ENCODE measurements at regions not wholly inside any gene's neighbourhood (a gene's known extent, or its start where the extent isn't known, plus 50 kb on each side); places are given as distances from the start of the nearest gene placed in this dataset.
"Not testable (repeated sequence)": the region's sequence is repeated elsewhere in the genome, so short reads cannot be mapped to it uniquely, and the experiment has no call there.

DNA sequence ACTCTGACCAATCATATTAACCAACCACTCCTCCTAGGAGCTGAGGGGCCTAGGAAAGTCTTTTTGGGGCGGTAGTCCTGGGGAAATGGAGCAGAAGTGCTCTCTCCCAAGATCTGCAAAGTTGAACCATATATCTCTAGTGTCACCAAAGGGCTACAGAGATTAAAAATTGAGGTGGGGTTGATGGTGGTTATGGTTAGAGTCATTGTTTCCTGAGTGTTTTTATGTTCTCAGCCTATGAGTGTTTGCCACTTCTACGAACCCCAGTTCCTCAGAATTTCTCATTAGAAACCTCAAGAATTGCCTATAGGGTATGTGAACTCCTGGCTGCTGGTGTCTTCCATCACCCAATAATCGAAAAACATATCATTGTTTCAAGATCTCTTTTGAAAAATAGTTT is 217.8 kb downstream of the CDRT15L2 start:
- Histone ChIP-seq H3K27me3 (no peaks in the 10 kb centered on the region), H3K4me1 (no peaks in the 10 kb centered on the region), H3K27ac (no peak overlapping the region), H3K36me3 (no peaks in the 10 kb centered on the region), H3K9me3 (no peaks in the 10 kb centered on the region), H3K4me3 (no peak overlapping the region)
- TF ChIP-seq, protein P1, sequence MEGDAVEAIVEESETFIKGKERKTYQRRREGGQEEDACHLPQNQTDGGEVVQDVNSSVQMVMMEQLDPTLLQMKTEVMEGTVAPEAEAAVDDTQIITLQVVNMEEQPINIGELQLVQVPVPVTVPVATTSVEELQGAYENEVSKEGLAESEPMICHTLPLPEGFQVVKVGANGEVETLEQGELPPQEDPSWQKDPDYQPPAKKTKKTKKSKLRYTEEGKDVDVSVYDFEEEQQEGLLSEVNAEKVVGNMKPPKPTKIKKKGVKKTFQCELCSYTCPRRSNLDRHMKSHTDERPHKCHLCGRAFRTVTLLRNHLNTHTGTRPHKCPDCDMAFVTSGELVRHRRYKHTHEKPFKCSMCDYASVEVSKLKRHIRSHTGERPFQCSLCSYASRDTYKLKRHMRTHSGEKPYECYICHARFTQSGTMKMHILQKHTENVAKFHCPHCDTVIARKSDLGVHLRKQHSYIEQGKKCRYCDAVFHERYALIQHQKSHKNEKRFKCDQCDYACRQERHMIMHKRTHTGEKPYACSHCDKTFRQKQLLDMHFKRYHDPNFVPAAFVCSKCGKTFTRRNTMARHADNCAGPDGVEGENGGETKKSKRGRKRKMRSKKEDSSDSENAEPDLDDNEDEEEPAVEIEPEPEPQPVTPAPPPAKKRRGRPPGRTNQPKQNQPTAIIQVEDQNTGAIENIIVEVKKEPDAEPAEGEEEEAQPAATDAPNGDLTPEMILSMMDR (IDR thresholded peaks at IDR 0.05 in 4 of 5, conservative IDR thresholded peaks at IDR 0.05 in 1 of 5), result no peak
- TF ChIP-seq POLR2A (IDR thresholded peaks at IDR 0.05), result no peak
- DNase-seq (no peak), ATAC-seq (no peak)
- in situ Hi-C loops (cut with MboI; ENCODE audit: low sequenced_read_pairs in 4 of 4) (no loop called here), intact Hi-C loops (cut with DNase I; ENCODE audit: low total_unique reads) (no loop called here)

DNA sequence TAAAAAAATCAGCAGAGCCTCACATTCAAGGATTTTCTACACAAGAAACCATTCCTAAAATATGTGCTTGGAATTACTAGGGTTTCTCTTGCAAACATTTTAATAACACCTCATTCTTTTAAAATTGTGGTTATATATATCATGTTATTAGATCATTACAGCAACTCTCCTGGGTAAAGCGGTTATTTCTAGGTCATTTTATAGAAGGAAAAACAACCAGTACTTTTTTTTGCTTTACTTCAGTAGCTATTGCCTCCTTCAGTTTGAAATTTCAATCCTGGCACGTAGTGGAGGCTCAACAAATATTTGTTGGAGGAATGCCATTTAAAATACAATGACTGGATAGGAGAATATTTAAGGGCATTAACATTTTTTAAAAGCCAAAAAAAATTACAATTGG is 220.6 kb downstream of the CDRT15L2 start:
- ATAC-seq (no peak), DNase-seq (no peak)
- H3K4me3 ChIP-seq, result no peak overlapping the region
- no peaks in the 10 kb centered on the region for H3K27me3 ChIP-seq
- H3K4me1 ChIP-seq, result no peaks in the 10 kb centered on the region
- H3K27ac ChIP-seq, result no peak overlapping the region
- TF ChIP-seq POLR2A (IDR thresholded peaks at IDR 0.05), result no peak
- TF ChIP-seq, protein P1 (IDR thresholded peaks at IDR 0.05 in 4 of 5, conservative IDR thresholded peaks at IDR 0.05 in 1 of 5), result no peak
- in situ Hi-C loops (cut with MboI; ENCODE audit: low sequenced_read_pairs in 4 of 4), result no loop called here
- no peaks in the 10 kb centered on the region for H3K9me3 ChIP-seq
- intact Hi-C loops (cut with DNase I; ENCODE audit: low total_unique reads), result no loop called here
- no peaks in the 10 kb centered on the region for H3K36me3 ChIP-seq

DNA sequence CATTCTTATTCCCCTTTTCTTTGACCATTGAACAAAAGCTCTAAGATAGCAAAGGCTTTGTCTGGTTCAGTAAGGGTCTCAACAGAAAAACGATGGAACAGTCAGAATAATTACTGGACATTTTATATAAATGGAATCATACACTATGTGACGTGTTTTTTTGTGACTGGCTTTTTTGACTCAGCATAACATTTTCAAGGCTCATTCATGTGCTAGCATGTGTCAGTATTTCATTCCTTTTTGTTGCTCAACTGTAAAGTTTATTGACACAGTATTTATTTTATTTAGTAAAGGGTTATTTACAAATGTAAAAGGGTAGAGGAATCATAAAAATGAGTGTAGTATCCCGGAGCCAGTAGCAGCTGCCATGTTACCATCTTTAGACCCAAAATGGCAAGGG is 226.2 kb downstream of the CDRT15L2 start:
- in situ Hi-C loops (cut with MboI; ENCODE audit: low sequenced_read_pairs in 4 of 4) (no loop called here), intact Hi-C loops (cut with DNase I; ENCODE audit: low total_unique reads) (no loop called here)
- no peaks in the 10 kb centered on the region for H3K27me3 ChIP-seq
- H3K4me1 ChIP-seq, result no peaks in the 10 kb centered on the region
- H3K4me3 ChIP-seq, result no peak overlapping the region
- ATAC-seq, result no peak
- no peaks in the 10 kb centered on the region for H3K36me3 ChIP-seq
- TF ChIP-seq, protein P1 (IDR thresholded peaks at IDR 0.05 in 4 of 5, conservative IDR thresholded peaks at IDR 0.05 in 1 of 5), result no peak
- no peak for TF ChIP-seq POLR2A (IDR thresholded peaks at IDR 0.05)
- DNase-seq, result no peak
- H3K27ac ChIP-seq, result no peak overlapping the region
- H3K9me3 ChIP-seq, result no peaks in the 10 kb centered on the region

DNA sequence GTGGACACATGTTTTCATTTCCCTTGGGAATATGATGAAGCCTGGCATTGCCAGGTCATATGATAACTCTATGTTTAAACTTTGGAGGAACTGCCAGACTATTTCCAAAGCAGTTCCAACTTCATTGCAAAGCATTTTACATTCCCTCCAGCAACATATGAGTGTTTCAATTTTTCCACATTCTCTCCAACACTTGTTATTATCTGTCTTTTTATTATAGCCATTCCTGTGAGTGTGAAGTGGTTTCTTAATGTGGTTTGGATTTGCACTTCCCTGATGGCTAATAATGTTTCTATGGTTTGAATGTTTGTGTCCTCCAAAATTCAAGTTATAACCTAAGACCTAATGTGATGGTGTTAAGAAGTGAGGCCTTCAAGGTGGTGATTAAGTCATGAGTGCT is 228.0 kb downstream of the CDRT15L2 start:
- H3K9me3 ChIP-seq; ATAC-seq; DNase-seq; H3K4me1 ChIP-seq; intact Hi-C loops (cut with DNase I; ENCODE audit: low total_unique reads); H3K36me3 ChIP-seq; H3K27me3 ChIP-seq; in situ Hi-C loops (cut with MboI; ENCODE audit: low sequenced_read_pairs in 4 of 4); H3K4me3 ChIP-seq; H3K27ac ChIP-seq: not testable (repeated sequence)

DNA sequence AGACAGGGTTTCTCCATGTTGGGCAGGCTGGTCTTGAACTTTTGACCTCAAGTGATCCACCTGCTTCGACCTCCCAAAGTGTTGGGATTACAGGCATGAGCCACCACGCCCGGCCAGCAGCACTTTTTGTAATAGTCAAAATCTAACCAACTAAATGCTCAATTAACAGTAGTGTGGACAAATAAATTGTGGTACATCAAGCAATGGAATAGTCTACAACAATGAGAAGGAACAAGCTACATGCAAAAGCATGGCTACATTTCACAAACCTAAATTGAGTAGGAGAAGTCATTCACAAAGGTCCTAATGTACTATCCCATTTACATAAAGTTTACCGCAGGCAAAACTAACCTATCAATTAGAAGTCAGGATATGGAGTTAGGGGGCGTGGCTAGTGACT is 227.4 kb downstream of the USP22 start:
- H3K4me3 ChIP-seq; H3K27me3 ChIP-seq; in situ Hi-C loops (cut with MboI; ENCODE audit: low sequenced_read_pairs in 4 of 4); H3K27ac ChIP-seq; H3K4me1 ChIP-seq; intact Hi-C loops (cut with DNase I; ENCODE audit: low total_unique reads); H3K36me3 ChIP-seq; DNase-seq; ATAC-seq; H3K9me3 ChIP-seq: not testable (repeated sequence)

DNA sequence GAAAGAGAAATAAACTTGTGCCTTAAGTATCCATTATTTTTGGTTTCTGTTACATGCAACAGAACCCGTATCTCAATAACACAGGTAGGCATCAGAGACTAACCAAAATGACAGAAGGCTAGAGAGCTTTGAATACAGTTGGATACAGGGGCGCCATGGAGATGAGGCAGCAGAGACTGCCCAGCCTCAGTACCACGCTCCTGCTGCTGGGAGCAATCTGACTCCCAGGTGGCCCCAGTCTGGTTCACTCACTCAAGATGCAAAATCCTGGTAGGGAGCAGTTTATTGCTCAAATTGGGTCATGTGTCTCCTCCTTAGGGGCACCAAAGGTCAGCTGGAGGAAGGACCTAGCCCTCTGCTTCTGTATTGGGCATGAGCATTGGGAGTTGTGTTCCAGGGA is 218.9 kb downstream of the USP22 start:
- H3K4me3 ChIP-seq, result no peak overlapping the region

More for the DNA sequence above, 218.9 kb downstream of the USP22 start:
- Histone ChIP-seq H3K9me3 (no peaks in the 10 kb centered on the region), H3K27me3 (no peaks in the 10 kb centered on the region), H3K4me1 (no peaks in the 10 kb centered on the region), H3K27ac (no peak overlapping the region), H3K36me3 (no peaks in the 10 kb centered on the region)
- in situ Hi-C loops (cut with MboI; ENCODE audit: low sequenced_read_pairs in 4 of 4), result no loop called here
- DNase-seq (no peak), ATAC-seq (no peak)
- TF ChIP-seq, protein P1 (IDR thresholded peaks at IDR 0.05 in 4 of 5, conservative IDR thresholded peaks at IDR 0.05 in 1 of 5), result no peak
- TF ChIP-seq POLR2A (IDR thresholded peaks at IDR 0.05), result no peak
- intact Hi-C loops (cut with DNase I; ENCODE audit: low total_unique reads), result no loop called here
